ENCODE measurements at regions not wholly inside any gene's neighbourhood (a gene's known extent, or its start where the extent isn't known, plus 50 kb on each side); places are given as distances from the start of the nearest gene placed in this dataset.
"Not testable (repeated sequence)": the region's sequence is repeated elsewhere in the genome, so short reads cannot be mapped to it uniquely, and the experiment has no call there.

GRCh38 chr11:82533628-82534327 lies 199.9 kb downstream of the FAM181B start:
- peak; percentile 98 for DNase-seq

DNA sequence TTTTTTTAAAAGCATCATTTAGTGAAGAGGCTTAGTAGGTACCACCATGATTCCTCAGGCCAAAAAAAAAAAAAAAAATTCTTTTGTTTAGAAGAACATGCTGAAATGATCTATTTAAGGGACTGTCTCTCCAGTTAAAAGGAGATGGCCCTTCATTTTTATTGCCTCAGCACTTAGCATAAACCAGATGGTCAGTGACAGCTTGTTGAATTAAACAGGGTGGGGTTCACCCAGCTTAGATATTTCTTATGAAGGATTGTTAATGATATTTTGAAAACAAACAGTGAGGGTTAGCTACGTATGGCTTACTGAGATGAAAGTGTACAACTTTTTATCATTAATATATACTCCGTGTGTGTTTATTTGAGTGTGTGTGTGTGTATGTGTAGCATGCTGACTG lies 203.7 kb downstream of the FAM181B start:
- DNase-seq = peak; percentile 71

GRCh38 chr11:82527081-82527584 lies 206.5 kb downstream of the FAM181B start:
- no peak for DNase-seq

DNA sequence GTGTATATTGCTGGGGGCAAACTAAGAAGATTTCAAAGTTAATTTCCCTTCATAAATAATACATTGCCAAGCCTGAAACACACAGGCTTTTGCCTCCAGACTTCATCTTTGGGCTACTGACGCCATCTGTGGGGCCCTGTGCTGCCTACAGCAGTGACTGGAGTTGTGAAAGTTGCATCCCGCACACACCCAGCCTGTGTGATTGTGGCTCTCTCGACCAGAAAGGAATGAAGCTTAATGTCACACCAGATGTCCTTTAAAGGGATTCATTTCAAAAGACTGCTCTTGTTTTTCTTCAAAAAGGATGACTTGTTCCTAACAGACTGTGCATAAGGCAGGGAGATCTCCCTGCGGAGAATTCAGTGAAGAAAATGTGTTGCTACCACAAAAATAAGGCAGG lies 210.5 kb downstream of the FAM181B start:
- DNase-seq = peak; percentile 46

GRCh38 chr11:82521427-82521826 lies 212.2 kb downstream of the FAM181B start:
- peak; percentile 62 for DNase-seq

GRCh38 chr11:82507288-82507687 lies 226.4 kb downstream of the FAM181B start:
- DNase-seq = peak; percentile 63

DNA sequence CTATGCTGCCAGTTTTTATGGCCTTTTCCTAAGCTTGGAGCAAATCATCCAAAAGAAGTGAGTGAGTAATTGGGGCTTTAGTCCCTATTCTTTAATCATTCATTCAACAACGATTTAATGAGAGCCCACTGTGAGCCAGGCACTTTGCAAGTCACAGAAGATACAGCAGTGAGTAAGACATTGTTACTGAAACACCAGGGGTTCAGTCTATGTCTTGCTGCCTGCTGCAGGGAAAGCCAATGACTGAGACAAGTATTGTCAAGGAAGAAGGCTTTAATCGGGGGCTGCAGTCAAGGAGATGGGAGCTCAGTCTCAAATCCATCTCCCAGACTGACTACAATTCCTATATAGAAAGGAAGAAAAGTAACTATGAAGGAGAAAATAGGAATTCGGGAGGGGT lies 228.3 kb downstream of the FAM181B start:
- no peak for DNase-seq

GRCh38 chr11:82501174-82501573 lies 232.5 kb downstream of the FAM181B start:
- not testable (repeated sequence) for DNase-seq

GRCh38 chr11:82494988-82495432 lies 238.7 kb downstream of the FAM181B start:
- no peak for DNase-seq

DNA sequence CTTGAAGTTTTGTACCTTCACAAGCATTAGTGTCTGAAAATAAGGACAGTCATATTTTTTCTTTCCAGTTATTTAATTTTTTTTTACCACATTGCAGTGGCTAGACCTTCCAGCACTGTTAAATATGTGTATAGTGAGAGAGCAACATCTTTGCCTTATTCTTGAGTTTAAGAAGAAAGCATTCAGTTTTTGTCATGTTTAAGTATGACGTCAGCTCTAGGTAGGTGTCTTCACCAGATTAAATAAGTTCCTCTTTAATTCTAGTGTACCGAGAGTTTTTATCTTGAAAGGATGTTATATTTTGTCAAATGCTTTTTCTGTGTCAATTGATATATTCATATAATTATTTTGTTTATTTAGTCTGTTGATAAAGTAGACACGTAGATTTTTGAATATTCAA lies 258.8 kb downstream of the FAM181B start:
- DNase-seq = no peak

- DNase-seq = no peak
These were observed 268.2 kb downstream of the FAM181B start for GRCh38 chr11:82465481-82465880.

- DNase-seq = peak; percentile 95
These were observed 270.9 kb downstream of the FAM181B start for GRCh38 chr11:82462608-82463242.

DNA sequence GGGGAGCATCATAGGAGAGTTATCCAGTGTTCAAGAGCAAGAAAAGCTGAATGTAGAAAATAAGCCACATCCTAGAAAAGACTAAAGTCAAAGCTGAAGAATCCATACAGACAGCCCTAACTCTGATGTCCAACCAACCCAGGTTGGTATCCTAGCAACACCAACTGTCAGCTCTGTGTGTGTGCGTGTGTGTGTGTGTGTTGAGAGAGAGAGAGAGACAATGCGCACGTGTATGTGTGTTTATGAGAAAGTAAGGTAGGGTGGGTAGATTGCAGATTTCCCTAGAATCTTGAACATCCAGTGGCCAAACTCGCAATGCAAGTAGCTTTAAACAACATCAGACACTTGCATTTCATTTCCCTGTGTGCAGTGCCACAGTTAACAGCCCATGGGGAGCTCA lies 274.9 kb downstream of the FAM181B start:
- DNase-seq = no peak

DNA sequence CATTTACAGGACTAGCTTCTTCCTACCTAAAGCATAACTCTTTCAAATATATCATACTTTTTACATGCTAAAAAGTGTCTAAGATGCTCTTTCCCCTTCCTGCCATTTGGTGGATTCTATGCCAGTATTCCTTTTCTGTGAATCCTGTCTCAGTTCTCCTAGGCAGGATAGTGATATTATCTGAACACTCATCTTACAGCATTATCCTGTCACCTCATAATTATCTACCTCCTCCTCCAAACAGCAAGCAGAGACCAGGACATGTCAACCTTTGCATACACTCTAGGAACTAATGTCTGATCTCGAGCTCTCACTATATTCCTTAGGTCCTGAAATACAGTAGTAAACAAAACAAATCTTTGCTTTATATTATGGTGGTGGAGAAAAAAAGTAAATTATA lies 275.5 kb downstream of the FAM181B start:
- no peak for DNase-seq

DNA sequence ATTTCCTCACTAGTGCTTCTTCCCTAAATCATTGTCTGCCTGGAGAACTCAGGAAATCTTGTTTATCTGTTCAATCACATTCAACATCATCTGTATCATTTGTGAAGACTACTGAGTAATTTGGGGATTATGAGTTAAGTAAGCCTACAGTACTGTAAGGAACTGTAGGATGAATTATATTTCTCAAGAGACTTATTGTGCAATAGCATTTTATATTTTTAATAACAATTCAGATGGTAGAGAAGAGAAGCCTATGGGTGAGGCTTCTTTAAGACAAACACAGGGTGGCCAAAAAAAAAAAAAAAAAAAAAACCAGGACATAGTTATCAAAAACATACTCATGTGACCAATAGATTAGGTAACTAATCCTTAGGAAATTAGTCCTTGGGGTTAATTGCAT lies 282.7 kb downstream of the FAM181B start:
- no peak for DNase-seq

DNA sequence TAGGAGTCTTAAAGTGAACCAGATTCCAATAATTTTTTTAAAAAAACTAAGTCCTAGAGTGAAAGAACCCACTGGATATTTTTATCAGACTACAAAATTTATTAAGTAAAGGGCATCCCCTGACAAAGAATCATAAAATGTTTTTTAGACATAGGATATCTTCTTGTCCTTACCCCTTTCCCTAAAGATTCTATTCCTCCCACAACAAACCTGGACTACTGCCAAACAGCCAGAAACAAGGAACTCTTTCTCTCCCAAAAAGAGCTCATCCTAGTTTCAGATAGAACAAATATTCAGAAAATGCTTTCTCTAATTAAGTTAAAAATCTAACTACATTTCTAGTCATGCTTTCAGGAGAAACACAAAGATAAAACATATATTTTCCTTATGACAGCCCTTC lies 327.1 kb downstream of the FAM181B start:
- DNase-seq = no peak

GRCh38 chr11:82405421-82405820 lies 328.2 kb downstream of the FAM181B start:
- no peak for DNase-seq

- DNase-seq = no peak
These were observed 328.7 kb downstream of the FAM181B start for GRCh38 chr11:82404981-82405380.

- DNase-seq = no peak
These were observed 329.9 kb downstream of the FAM181B start for GRCh38 chr11:82403640-82404305.

GRCh38 chr11:82398300-82398815 lies 335.3 kb downstream of the FAM181B start:
- no peak for DNase-seq

DNA sequence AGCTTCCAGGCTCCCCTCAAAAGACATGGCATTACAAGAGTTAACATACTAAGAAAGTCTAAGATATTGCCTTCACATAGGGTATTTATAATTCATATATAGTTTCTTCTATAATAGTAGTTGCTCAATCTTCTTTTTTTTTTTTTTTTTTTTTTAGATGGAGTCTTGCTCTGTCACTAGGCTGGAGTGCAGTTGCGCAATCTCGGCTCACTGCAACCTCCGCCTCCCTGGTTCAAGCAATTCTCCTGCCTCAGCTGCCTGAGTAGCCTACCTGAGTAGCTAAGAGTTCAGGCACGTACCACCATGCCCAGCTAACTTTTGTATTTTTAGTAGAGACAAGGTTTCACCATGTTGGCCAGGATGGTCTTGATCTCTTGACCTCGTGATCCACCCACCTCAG lies 337.0 kb downstream of the FAM181B start:
- not testable (repeated sequence) for DNase-seq

DNA sequence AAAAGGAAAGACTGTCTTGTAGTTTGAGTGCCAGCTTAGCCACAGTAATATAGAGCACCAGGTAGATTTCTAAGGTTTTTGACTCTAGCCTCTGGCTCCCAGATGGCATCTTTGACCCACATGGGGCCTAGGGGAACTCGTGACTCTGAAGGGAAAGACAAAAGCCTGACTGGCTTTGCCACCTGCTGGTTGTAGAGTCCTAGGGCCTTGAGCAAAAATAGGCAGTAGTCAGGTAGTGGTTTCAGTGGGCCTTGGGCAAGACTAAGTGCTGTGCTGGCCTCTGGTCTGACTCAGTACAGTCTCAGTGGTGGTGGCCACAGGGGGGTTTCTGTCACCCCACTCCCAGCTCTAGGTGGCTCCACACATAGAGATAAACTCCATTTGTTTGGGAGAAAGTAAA lies 349.4 kb downstream of the FAM181B start:
- DNase-seq = no peak

DNA sequence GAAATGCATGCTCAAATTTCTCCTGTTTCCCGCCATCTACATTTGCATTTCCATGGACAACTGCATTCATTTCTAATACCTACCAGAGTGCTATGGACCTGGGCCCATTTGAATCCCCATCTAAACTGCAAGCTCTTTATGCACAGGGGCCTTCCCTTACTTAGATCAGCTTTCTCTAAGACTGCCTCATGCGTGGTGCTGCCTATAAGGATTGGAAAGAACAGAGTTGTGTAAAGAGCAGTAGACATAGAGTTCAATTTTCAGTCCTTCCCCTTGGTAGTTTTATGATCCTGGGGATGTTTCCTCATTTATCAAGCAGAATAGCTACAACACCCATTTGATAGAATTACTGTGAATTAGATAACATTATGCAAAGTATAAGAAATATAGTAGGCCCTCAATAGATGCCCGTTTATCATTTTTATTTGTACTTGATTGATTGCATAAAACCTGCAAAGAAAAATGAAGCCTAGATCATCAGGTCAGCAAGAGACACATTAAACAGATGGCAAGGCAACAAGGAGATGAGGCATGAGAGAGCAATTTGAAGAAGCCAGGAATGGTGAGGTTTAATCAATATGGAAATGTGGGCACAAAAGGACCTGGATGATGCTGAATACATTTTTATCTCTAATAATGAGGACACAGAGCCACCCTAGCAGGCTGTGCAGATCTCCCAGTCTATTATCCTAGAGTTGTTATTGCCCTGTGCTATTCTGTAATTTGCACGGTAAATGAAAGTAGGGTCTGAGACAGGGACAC lies 359.7 kb downstream of the FAM181B start:
- DNase-seq = no peak

All from NCI-H524 treated with DMSO at 0.1 percent for 48 hours (cell line).